Endothelial cell of umbilical vein (primary cell): ENCODE measurements at regions not wholly inside any gene's neighbourhood (a gene's known extent, or its start where the extent isn't known, plus 50 kb on each side); places are given as distances from the start of the nearest gene placed in this dataset.

Source experiments
- BruUV-seq: library from RNA; stranded (reverse); fragments of 400-500 nt; replicated peaks from 2 replicates; lab custom pipeline; 2021; lab: Mats Ljungman, UMichigan
- CTCF ChIA-PET: fragments of 300-600, 350-600 bp; sonication (Branson Sonifier 250); formaldehyde crosslinking; loops from one replicate; lab custom pipeline; 2021; ENCODE audit warnings: antibody characterized with exemption, inconsistent platforms; lab: Charles Lee
- POLR2A ChIA-PET: fragments of 300-600, 350-600 bp; sonication (Branson Sonifier 250); formaldehyde crosslinking; loops from one replicate; lab custom pipeline; 2021; ENCODE audit warnings: antibody characterized with exemption, inconsistent platforms; lab: Charles Lee
- DNase-seq: peaks from one replicate; pipeline ENCODE4 v3.0.0-alpha.2; 2011; ENCODE audit warnings: low read depth, low spot score
- FAIRE-seq: peaks from 2 replicates; lab custom pipeline; 2011; peaks lifted over from hg19 to GRCh38; lab: Jason Lieb, UNC
- H2AFZ ChIP-seq: 2 replicates; pipeline ENCODE4 v1.6.0; 2012; ENCODE audit warnings: low read depth, low read length, control low read depth, inconsistent platforms
- H3K27ac ChIP-seq: 2 replicates; pipeline ENCODE4 v1.5.1; 2011; ENCODE audit warnings: low read depth, mild to moderate bottlenecking, control low read depth, low read length, moderate library complexity; ENCODE audit not compliant: insufficient read depth
- H3K27me3 ChIP-seq, 2 experiments: 2 replicates each; pipeline versions ENCODE4 v1.6.0 to v1.6.1; 2011; ENCODE audit warnings: low read length in 2 of 2, mixed read lengths in 1 of 2; ENCODE audit not compliant: control insufficient read depth in 2 of 2, insufficient read depth in 2 of 2
- H3K36me3 ChIP-seq, 2 experiments: 2 replicates in 1 of 2; 3 replicates in 1 of 2; pipeline ENCODE4 v1.5.1; 2011; ENCODE audit warnings: low read length in 2 of 2, mild to moderate bottlenecking in 1 of 2, moderate library complexity in 1 of 2; ENCODE audit not compliant: control insufficient read depth in 2 of 2, insufficient read depth in 2 of 2; ENCODE audit errors: extremely low read depth in 1 of 2
- H3K4me1 ChIP-seq: 3 replicates; pipeline ENCODE4 v1.5.1; 2011; ENCODE audit warnings: mild to moderate bottlenecking, low read length; ENCODE audit not compliant: control insufficient read depth, insufficient read depth; ENCODE audit errors: extremely low read depth
- H3K4me2 ChIP-seq: 2 replicates; pipeline ENCODE4 v1.6.1; 2011; ENCODE audit warnings: low read length, control low read depth, mixed read lengths; ENCODE audit not compliant: insufficient read depth
- H3K4me3 ChIP-seq, 3 experiments: fragments of 200-600 bp in 1 of 3; sonication (generic), shearing (Covaris generic) in 1 of 3; replicated peaks in 1 of 3; 2 replicates each; pipeline ENCODE4 v1.5.1; 2011 to 2016; ENCODE audit warnings: control low read depth in 3 of 3, low read length in 3 of 3, mild to moderate bottlenecking in 2 of 3, inconsistent platforms in 1 of 3, low read depth in 1 of 3, moderate library complexity in 1 of 3; ENCODE audit not compliant: insufficient read depth in 1 of 3
- H3K79me2 ChIP-seq: 2 replicates; pipeline ENCODE4 v1.6.0; 2012; ENCODE audit warnings: low read length, inconsistent platforms; ENCODE audit not compliant: control insufficient read depth, insufficient read depth
- H3K9ac ChIP-seq: replicated peaks from 2 replicates; pipeline ENCODE3; 2011; ENCODE audit warnings: low read length, control low read depth; ENCODE audit not compliant: insufficient read depth; ENCODE audit errors: extremely low read depth
- H3K9me1 ChIP-seq: replicated peaks from 3 replicates; pipeline ENCODE4 v1.6.0; 2011; ENCODE audit warnings: mild to moderate bottlenecking, low read length; ENCODE audit not compliant: control insufficient read depth, insufficient read depth; ENCODE audit errors: extremely low read depth
- H3K9me3 ChIP-seq: replicated peaks from 2 replicates; pipeline ENCODE4 v1.5.1; 2012; ENCODE audit warnings: low read length, inconsistent platforms; ENCODE audit not compliant: control insufficient read depth, insufficient read depth
- H4K20me1 ChIP-seq: replicated peaks from 2 replicates; pipeline ENCODE3; 2011; ENCODE audit warnings: mild to moderate bottlenecking, low read length; ENCODE audit not compliant: control insufficient read depth, insufficient read depth; ENCODE audit errors: extremely low read depth
- CTCF ChIP-seq, 2 donors: IDR thresholded peaks; 1 replicate in 1 of 2; 2 replicates in 1 of 2; pipeline ENCODE4 v1.5.1; 2011; ENCODE audit warnings: low read length in 2 of 2, mild to moderate bottlenecking in 2 of 2, moderate library complexity in 2 of 2, control low read depth in 1 of 2, inconsistent platforms in 1 of 2, low read depth in 1 of 2; ENCODE audit not compliant: insufficient read depth in 1 of 2; ENCODE audit errors: extremely low read depth in 1 of 2
- EZH2 ChIP-seq: IDR thresholded peaks from 2 replicates; pipeline ENCODE4 v1.6.1; 2012; ENCODE audit warnings: borderline replicate concordance, low read depth, mild to moderate bottlenecking, moderate library complexity, low read length, inconsistent platforms; ENCODE audit not compliant: severe bottlenecking
- FOS ChIP-seq: IDR thresholded peaks from 2 replicates; pipeline ENCODE4 v1.6.1; 2011; ENCODE audit warnings: mild to moderate bottlenecking, low read length, moderate library complexity, borderline replicate concordance; ENCODE audit not compliant: insufficient read depth
- GATA2 ChIP-seq: IDR thresholded peaks from 2 replicates; pipeline ENCODE4 v1.7.0; 2011; ENCODE audit warnings: low read depth, mild to moderate bottlenecking, moderate library complexity, mixed read lengths, low read length; ENCODE audit not compliant: insufficient read length, insufficient read depth
- JUN ChIP-seq: IDR thresholded peaks from 2 replicates; pipeline ENCODE4 v1.6.1; 2011; ENCODE audit warnings: borderline replicate concordance, low read depth; ENCODE audit not compliant: insufficient read length, insufficient read depth
- MAX ChIP-seq: IDR thresholded peaks from 2 replicates; pipeline ENCODE4 v1.6.1; 2011; ENCODE audit not compliant: insufficient read depth, insufficient read length
- POLR2A ChIP-seq: IDR thresholded peaks from 2 replicates; pipeline ENCODE4 v1.6.1; 2012; ENCODE audit warnings: low read depth, mild to moderate bottlenecking, control low read depth, low read length
- POLR2AphosphoS5 ChIP-seq: IDR thresholded peaks from 2 replicates; pipeline ENCODE4 v1.6.1; 2012; ENCODE audit warnings: low read depth, mild to moderate bottlenecking, control low read depth, low read length, moderate library complexity; ENCODE audit not compliant: insufficient read depth
- dilution Hi-C: fragments of 300-500 bp; cut with MboI; formaldehyde crosslinking; loops from one replicate; pipeline ENCODE4 v1.15.0; 2019; ENCODE audit warnings: low sequenced_read_pairs; ENCODE audit not compliant: extremely low pct_ligation_motif_present
- intact Hi-C: fragments of 100-400 bp; cut with micrococcal nuclease; formaldehyde crosslinking; loops from one replicate; pipeline ENCODE4 v1.10.0; 2022

DNA sequence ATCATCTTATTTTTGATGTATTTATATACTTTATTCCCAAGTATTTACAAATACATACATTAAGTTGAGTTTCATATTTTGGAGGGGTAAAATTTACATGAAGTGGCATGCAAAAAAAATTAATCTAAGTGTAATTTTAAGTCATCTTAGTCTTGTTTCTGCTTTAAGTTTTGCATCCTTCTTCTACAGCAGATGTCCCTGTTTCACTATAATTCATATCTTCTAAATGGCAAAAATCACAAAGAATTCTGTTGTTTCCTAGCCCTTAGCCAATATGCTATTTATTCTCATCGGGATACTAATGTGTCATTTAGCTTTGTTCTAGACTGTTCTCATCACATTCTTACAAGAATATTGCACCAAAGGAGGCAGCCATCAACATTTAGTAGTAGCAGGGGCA, 831.9 kb downstream of the GBE1 start:
- dilution Hi-C loops = no loop called here
- intact Hi-C loops = no loop called here

More for the DNA sequence above, 831.9 kb downstream of the GBE1 start:
- Histone ChIP-seq H3K9me3 (no peaks in the 10 kb centered on the region), H3K4me2 (no peak overlapping the region), H3K4me3 (no peak overlapping the region), H3K9ac (no peak overlapping the region), H3K4me1 (no peaks in the 10 kb centered on the region), H3K79me2 (no peaks in the 10 kb centered on the region), H2AFZ (no peak overlapping the region), H3K27ac (no peak overlapping the region), H3K36me3 (no peaks in the 10 kb centered on the region), H3K27me3 (no peaks in the 10 kb centered on the region), H3K9me1 (no peaks in the 10 kb centered on the region), H4K20me1 (no peaks in the 10 kb centered on the region)
- ChIA-PET POLR2A (no interaction called here), CTCF (no interaction called here)
- TF ChIP-seq POLR2A (no peak), MAX (no peak), GATA2 (no peak), EZH2 (no peak), JUN (no peak), FOS (no peak), CTCF (IDR thresholded peaks at IDR 0.05; ENCODE audit: extremely low read depth in 1 of 2, insufficient read depth in 1 of 2, low read depth in 1 of 2, low read length in 2 of 2) (no peak), POLR2AphosphoS5 (no peak)
- no TSS peak for BruUV-seq
- no peak for FAIRE-seq
- DNase-seq = no peak
